NCI-H460 (cell line): ENCODE measurements at regions not wholly inside any gene's neighbourhood (a gene's known extent, or its start where the extent isn't known, plus 50 kb on each side); places are given as distances from the start of the nearest gene placed in this dataset.
"Not testable (repeated sequence)": the region's sequence is repeated elsewhere in the genome, so short reads cannot be mapped to it uniquely, and the experiment has no call there.

Experiments used
- DNase-seq: peaks from one replicate; pipeline ENCODE4 v3.0.0-alpha.2; 2016; ENCODE audit warnings: low read depth; ENCODE audit errors: extremely low read depth

GRCh38 chr2:48209214-48209885, 105.1 kb upstream of the FOXN2 start:
- DNase-seq: no peak

- DNase-seq: no peak
Observed at GRCh38 chr2:48210189-48210588, 104.3 kb upstream of the FOXN2 start.

- no peak for DNase-seq
Observed at GRCh38 chr2:48213646-48214045, 100.8 kb upstream of the FOXN2 start.

GRCh38 chr2:48218169-48218568, 96.3 kb upstream of the FOXN2 start:
- DNase-seq: no peak

GRCh38 chr2:48219234-48219554, 95.3 kb upstream of the FOXN2 start:
- DNase-seq: no peak

- no peak for DNase-seq
Observed at GRCh38 chr2:48219555-48220436, 94.7 kb upstream of the FOXN2 start.

- DNase-seq: no peak
Observed at GRCh38 chr2:48220501-48220900, 94.0 kb upstream of the FOXN2 start.

GRCh38 chr2:48221846-48222516, 92.5 kb upstream of the FOXN2 start:
- DNase-seq: no peak

- no peak for DNase-seq
Observed at GRCh38 chr2:48227617-48228344, 86.7 kb upstream of the FOXN2 start.

GRCh38 chr2:48228345-48228684, 86.2 kb upstream of the FOXN2 start:
- no peak for DNase-seq

- DNase-seq: no peak
Observed at GRCh38 chr2:48229063-48229462, 85.4 kb upstream of the FOXN2 start.

- DNase-seq: no peak
Observed at GRCh38 chr2:48230834-48231233, 83.6 kb upstream of the FOXN2 start.

- DNase-seq: no peak
Observed at GRCh38 chr2:48232351-48232750, 82.1 kb upstream of the FOXN2 start.

- no peak for DNase-seq
Observed at GRCh38 chr2:48233005-48233404, 81.5 kb upstream of the FOXN2 start.

GRCh38 chr2:48233824-48234223, 80.7 kb upstream of the FOXN2 start:
- not testable (repeated sequence) for DNase-seq

GRCh38 chr2:48235076-48235475, 79.4 kb upstream of the FOXN2 start:
- no peak for DNase-seq

GRCh38 chr2:48238381-48238780, 76.1 kb upstream of the FOXN2 start:
- DNase-seq: no peak

GRCh38 chr2:48240912-48241311, 73.6 kb upstream of the FOXN2 start:
- DNase-seq: no peak

GRCh38 chr2:48247206-48247605, 67.3 kb upstream of the FOXN2 start:
- DNase-seq: no peak

- peak; percentile 77 for DNase-seq
Observed at GRCh38 chr2:48248251-48248933, 66.1 kb upstream of the FOXN2 start.

GRCh38 chr2:48249025-48249424, 65.5 kb upstream of the FOXN2 start:
- no peak for DNase-seq
